GM21723 (cell line): ENCODE measurements at regions not wholly inside any gene's neighbourhood (a gene's known extent, or its start where the extent isn't known, plus 50 kb on each side); places are given as distances from the start of the nearest gene placed in this dataset.
"Not testable (repeated sequence)": the region's sequence is repeated elsewhere in the genome, so short reads cannot be mapped to it uniquely, and the experiment has no call there.

Source experiments
- ATAC-seq: cut with Tn5 transposase; IDR thresholded peaks from one replicate; pipeline ENCODE4 v1.9.1; 2021; ENCODE audit warnings: mild to moderate bottlenecking, moderate library complexity; ENCODE audit not compliant: unreplicated experiment

DNA sequence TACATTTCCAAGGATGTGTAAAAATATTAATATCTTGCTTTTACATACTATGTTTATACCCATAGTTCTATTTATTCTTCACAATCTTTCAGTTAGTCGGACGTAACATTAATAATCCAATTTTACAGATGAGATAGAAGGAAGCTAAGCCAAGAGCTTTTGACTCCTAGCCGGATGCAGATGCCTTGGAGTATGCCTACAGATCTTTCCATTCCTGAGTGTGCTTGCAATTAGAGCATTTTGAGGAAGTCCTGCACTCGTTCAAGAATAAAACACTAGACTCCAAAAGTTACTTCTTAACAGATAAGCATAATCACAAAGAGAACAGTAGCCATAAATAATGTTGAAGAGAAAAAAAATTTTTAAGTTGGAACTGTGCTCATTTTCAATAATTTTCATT, 337.6 kb upstream of the CLEC14A start:
- ATAC-seq: no peak

DNA sequence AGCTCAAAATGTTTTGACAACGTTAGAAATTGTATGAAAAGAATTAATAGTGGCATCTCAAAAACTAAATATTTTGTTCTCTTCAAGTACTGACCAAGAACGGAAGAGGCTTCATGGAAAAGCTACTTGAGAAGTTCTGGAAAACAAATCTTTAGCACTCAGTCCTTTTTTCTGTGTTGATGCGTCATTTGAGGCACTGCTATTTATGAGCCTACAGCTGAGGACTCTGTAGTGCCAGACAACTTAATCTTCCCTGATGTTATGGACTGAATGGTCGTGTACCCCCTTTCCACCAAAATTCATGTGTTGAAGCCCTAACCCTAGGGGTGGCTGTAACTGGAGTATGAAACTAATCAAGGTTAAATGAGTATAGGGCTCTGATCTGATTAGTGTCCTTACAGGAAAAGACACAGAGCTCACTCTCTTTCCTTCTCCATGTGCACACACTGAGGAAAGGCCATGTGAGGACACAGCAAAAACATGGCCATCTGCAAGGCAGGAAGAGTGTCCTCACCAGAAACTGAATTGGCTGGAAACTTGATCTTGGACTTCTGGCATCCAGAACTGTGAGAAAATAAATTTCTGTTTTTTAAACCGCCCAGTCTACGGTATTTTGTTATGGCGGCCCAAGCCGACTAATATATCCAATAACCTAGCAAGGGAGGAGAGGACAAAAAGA, 337.0 kb upstream of the CLEC14A start:
- no peak for ATAC-seq

- ATAC-seq: no peak
Observed at GRCh38 chr14:38589747-38590350, 334.0 kb upstream of the CLEC14A start.

GRCh38 chr14:38583471-38583870, 327.6 kb upstream of the CLEC14A start:
- no peak for ATAC-seq

- no peak for ATAC-seq
Observed at GRCh38 chr14:38578278-38578681, 322.4 kb upstream of the CLEC14A start.

DNA sequence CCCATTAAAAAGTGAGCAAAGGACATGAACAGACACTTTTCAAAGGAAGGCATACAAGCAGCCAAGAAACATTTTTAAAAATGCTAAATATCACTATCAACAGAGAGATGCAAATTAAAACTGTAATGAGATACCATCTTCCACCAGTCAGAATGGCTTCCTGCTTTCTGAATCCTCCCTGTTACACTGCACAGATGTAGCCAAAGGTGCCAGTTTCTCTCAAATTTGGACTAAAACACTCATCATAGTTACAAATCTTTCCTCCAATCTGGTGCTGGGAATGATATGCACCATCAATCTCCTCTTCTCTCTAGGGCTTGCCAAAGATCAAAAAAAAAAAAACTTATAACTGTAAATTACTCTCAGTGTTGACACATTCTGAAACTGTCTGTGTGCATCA, 311.8 kb upstream of the CLEC14A start:
- no peak for ATAC-seq

GRCh38 chr14:38561657-38562056, 305.8 kb upstream of the CLEC14A start:
- ATAC-seq: no peak

GRCh38 chr14:38559711-38560110, 303.8 kb upstream of the CLEC14A start:
- ATAC-seq: no peak

GRCh38 chr14:38557391-38557790, 301.5 kb upstream of the CLEC14A start:
- ATAC-seq: not testable (repeated sequence)

- ATAC-seq: no peak
Observed at GRCh38 chr14:38556252-38556651, 300.4 kb upstream of the CLEC14A start.

DNA sequence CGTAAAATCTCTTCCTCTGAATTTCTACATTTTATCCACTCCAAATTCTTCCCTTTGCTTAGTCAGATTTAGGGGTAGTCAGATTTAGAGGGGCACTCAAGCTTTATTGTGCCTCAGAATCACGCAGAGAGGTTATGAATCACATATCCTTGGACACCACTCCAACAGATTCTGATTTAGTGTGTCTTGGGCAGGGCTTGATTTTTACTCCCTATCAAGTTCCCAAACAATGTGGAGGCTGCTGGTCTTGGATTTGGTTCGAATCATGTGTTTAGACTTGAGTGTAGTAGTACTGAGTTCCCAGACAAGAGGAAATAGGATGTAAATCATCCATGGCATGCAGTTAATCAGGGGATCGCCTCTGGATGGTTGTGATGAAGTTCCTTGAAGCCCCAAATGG, 298.1 kb upstream of the CLEC14A start:
- no peak for ATAC-seq

GRCh38 chr14:38553586-38553985, 297.7 kb upstream of the CLEC14A start:
- no peak for ATAC-seq

- ATAC-seq: no peak
Observed at GRCh38 chr14:38549564-38549963, 293.7 kb upstream of the CLEC14A start.

DNA sequence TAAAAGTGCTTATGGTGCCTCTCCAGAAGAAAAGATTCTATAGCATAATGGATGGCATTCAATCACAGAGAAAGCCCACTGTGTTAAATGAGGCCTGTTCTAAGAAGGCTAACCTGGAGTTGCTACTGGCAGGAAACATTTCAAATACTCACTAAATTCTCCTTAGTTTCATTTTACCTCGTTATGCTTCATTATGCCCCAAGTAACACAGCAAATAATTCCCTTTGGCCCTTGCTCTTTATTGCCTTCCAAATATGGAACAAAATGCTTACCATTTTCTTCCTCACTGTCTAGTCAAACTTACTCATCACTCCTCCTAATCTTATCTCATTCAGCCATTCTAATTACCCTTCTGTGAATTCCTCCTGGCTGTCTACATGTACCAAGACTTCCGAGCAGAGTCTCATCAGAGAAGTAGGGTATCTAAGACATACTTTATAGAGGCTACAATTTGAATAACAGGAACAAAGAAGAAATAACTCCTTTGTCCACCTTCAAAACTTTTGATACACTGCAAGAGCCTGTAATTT, 292.1 kb upstream of the CLEC14A start:
- ATAC-seq: no peak

GRCh38 chr14:38546932-38547551, 291.1 kb upstream of the CLEC14A start:
- ATAC-seq: no peak

GRCh38 chr14:38544776-38545175, 288.9 kb upstream of the CLEC14A start:
- ATAC-seq: no peak

- not testable (repeated sequence) for ATAC-seq
Observed at GRCh38 chr14:38543851-38544250, 288.0 kb upstream of the CLEC14A start.

- ATAC-seq: not testable (repeated sequence)
Observed at GRCh38 chr14:38538053-38538452, 282.2 kb upstream of the CLEC14A start.

GRCh38 chr14:38536376-38537038, 280.6 kb upstream of the CLEC14A start:
- ATAC-seq: no peak

GRCh38 chr14:38528582-38528981, 272.7 kb upstream of the CLEC14A start:
- ATAC-seq: no peak

DNA sequence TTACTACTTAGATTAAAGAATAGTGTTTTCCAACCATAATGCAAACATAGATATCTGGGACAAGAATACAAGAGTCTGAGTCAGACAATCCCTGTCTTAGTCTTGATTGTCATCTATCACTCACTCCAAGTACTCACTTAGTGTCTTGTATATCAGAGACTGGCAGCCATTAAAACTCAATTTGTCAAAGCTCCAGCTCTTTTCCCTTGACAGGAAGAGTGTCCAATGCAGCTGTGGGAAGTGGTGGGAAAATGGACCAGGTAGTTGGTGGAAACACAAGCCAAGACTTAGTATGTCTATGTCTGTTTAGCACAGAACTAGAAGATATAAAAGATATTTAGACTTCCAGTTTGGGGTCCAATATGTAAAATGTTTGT, 271.6 kb upstream of the CLEC14A start:
- no peak for ATAC-seq
